H1 (cell line): ENCODE measurements at regions not wholly inside any gene's neighbourhood (a gene's known extent, or its start where the extent isn't known, plus 50 kb on each side); places are given as distances from the start of the nearest gene placed in this dataset.

Experiments used
- CTCF ChIA-PET: fragments of 300-600 bp; sonication (Branson Sonifier 250); formaldehyde crosslinking; loops from one replicate; lab custom pipeline; 2021; ENCODE audit not compliant: partially characterized antibody; lab: Charles Lee
- POLR2A ChIA-PET: fragments of 300-600 bp; sonication (Branson Sonifier 250); formaldehyde crosslinking; loops from one replicate; lab custom pipeline; 2021; ENCODE audit warnings: inconsistent platforms; ENCODE audit not compliant: partially characterized antibody; lab: Charles Lee
- DNase-seq, 2 experiments: peaks; one replicate each; pipeline versions ENCODE4 v3.0.0 to v3.0.0-alpha.2; 2010 to 2022; ENCODE audit warnings: low spot score in 2 of 2, low read depth in 1 of 2, mixed read lengths in 1 of 2
- FAIRE-seq: peaks from 2 replicates; lab custom pipeline; 2011; peaks lifted over from hg19 to GRCh38; lab: Jason Lieb, UNC
- H2AFZ ChIP-seq: 2 replicates; pipeline ENCODE4 v1.8.1; 2012; ENCODE audit warnings: low read length, inconsistent platforms
- H2AK5ac ChIP-seq: 2 replicates; pipeline ENCODE4 v1.6.1; 2013; ENCODE audit warnings: low read depth, low read length
- H2BK120ac ChIP-seq: replicated peaks from 2 replicates; pipeline ENCODE3; 2013; ENCODE audit warnings: low read depth, low read length, inconsistent platforms
- H2BK12ac ChIP-seq: 2 replicates; pipeline ENCODE4 v1.6.1; 2013; ENCODE audit warnings: low read depth, low read length
- H2BK15ac ChIP-seq: 2 replicates; pipeline ENCODE4 v1.6.1; 2013; ENCODE audit warnings: low read length
- H2BK20ac ChIP-seq: 2 replicates; pipeline ENCODE4 v1.6.1; 2013; ENCODE audit warnings: low read length
- H2BK5ac ChIP-seq: 2 replicates; pipeline ENCODE4 v1.6.1; 2013; ENCODE audit warnings: low read depth, low read length
- H3K14ac ChIP-seq: 2 replicates; pipeline ENCODE4 v1.6.1; 2013; ENCODE audit warnings: inconsistent platforms; ENCODE audit not compliant: insufficient read length
- H3K18ac ChIP-seq: 2 replicates; pipeline ENCODE4 v1.6.1; 2013; ENCODE audit warnings: low read length; ENCODE audit errors: extremely low read depth
- H3K23ac ChIP-seq: 2 replicates; pipeline ENCODE4 v1.6.1; 2013; ENCODE audit warnings: inconsistent platforms; ENCODE audit not compliant: insufficient read length
- H3K23me2 ChIP-seq: 2 replicates; pipeline ENCODE4 v1.6.1; 2013; ENCODE audit warnings: low read depth, low read length
- H3K27ac ChIP-seq: 2 replicates; pipeline ENCODE4 v1.6.1; 2011; ENCODE audit warnings: low read depth, low read length, inconsistent platforms
- H3K27me3 ChIP-seq, 4 experiments: replicated peaks in 1 of 4; 1 replicate in 1 of 4; 2 replicates in 3 of 4; pipeline versions ENCODE4 v1.6.1 to v1.8.1; 2011 to 2013; ENCODE audit warnings: low read length in 3 of 4, mild to moderate bottlenecking in 3 of 4, inconsistent platforms in 2 of 4, mixed read lengths in 2 of 4, moderate library complexity in 1 of 4; ENCODE audit not compliant: control insufficient read depth in 3 of 4, insufficient read depth in 3 of 4; ENCODE audit errors: extremely low read depth in 1 of 4
- H3K36me3 ChIP-seq, 4 experiments: 2 replicates each; pipeline versions ENCODE4 v1.6.1 to v1.8.1; 2011 to 2013; ENCODE audit warnings: mild to moderate bottlenecking in 4 of 4, low read length in 3 of 4, moderate library complexity in 2 of 4, control low read depth in 1 of 4, inconsistent platforms in 1 of 4; ENCODE audit not compliant: insufficient read depth in 4 of 4, control insufficient read depth in 2 of 4
- H3K4ac ChIP-seq: replicated peaks from 2 replicates; pipeline ENCODE3; 2013; ENCODE audit warnings: low read length, low read depth, mixed read lengths, inconsistent platforms; ENCODE audit not compliant: insufficient read length
- H3K4me1 ChIP-seq, 4 experiments: replicated peaks in 1 of 4; 1 replicate in 1 of 4; 2 replicates in 3 of 4; pipeline versions ENCODE4 v1.6.1 to v1.8.1; 2011 to 2013; ENCODE audit warnings: low read length in 3 of 4, inconsistent platforms in 2 of 4, mixed read lengths in 1 of 4; ENCODE audit not compliant: insufficient read depth in 4 of 4, control insufficient read depth in 3 of 4
- H3K4me2 ChIP-seq, 2 experiments: 2 replicates each; pipeline versions ENCODE4 v1.6.1 to v1.8.1; 2011 to 2013; ENCODE audit warnings: low read depth in 2 of 2, low read length in 2 of 2, control low read depth in 1 of 2, inconsistent platforms in 1 of 2, mild to moderate bottlenecking in 1 of 2; ENCODE audit not compliant: insufficient read depth in 1 of 2
- H3K4me3 ChIP-seq, 4 experiments: fragments of 200-600, 300-600 bp in 1 of 4; sonication (generic), shearing (Covaris generic), sonication (Bioruptor Twin) in 1 of 4; 2 replicates each; pipeline versions ENCODE4 v1.5.1 to v1.8.1; 2011 to 2016; ENCODE audit warnings: low read length in 4 of 4, low read depth in 3 of 4, control low read depth in 2 of 4, inconsistent platforms in 2 of 4, mild to moderate bottlenecking in 2 of 4, mixed read lengths in 1 of 4, moderate library complexity in 1 of 4; ENCODE audit not compliant: insufficient read depth in 2 of 4; ENCODE audit errors: extremely low read depth in 1 of 4
- H3K56ac ChIP-seq: replicated peaks from 2 replicates; pipeline ENCODE3; 2013; ENCODE audit warnings: low read depth, mild to moderate bottlenecking, mixed read lengths, low read length, inconsistent platforms; ENCODE audit not compliant: insufficient read length
- H3K79me1 ChIP-seq: 2 replicates; pipeline ENCODE4 v1.6.1; 2013; ENCODE audit warnings: low read depth, low read length, control low read depth
- H3K79me2 ChIP-seq, 2 experiments: 2 replicates each; pipeline versions ENCODE4 v1.6.1 to v1.8.1; 2012 to 2013; ENCODE audit warnings: low read length in 2 of 2, mild to moderate bottlenecking in 2 of 2, inconsistent platforms in 1 of 2; ENCODE audit not compliant: insufficient read depth in 2 of 2, control insufficient read depth in 1 of 2
- H3K9ac ChIP-seq, 4 experiments: replicated peaks in 1 of 4; 1 replicate in 1 of 4; 2 replicates in 3 of 4; pipeline versions ENCODE4 v1.6.1 to v1.8.1; 2011 to 2013; ENCODE audit warnings: low read depth in 3 of 4, low read length in 3 of 4, control low read depth in 2 of 4, mild to moderate bottlenecking in 2 of 4, moderate library complexity in 2 of 4, inconsistent platforms in 1 of 4; ENCODE audit errors: extremely low read depth in 1 of 4
- H3K9me3 ChIP-seq, 2 experiments: 2 replicates each; pipeline versions ENCODE4 v1.6.1 to v1.8.1; 2012 to 2013; ENCODE audit warnings: mild to moderate bottlenecking in 2 of 2, moderate library complexity in 2 of 2, control low read depth in 1 of 2, inconsistent platforms in 1 of 2, low read depth in 1 of 2, low read length in 1 of 2, mixed read lengths in 1 of 2; ENCODE audit not compliant: insufficient read depth in 2 of 2
- H4K20me1 ChIP-seq, 2 experiments: replicated peaks in 1 of 2; 2 replicates each; pipeline versions ENCODE3 to v1.8.1; 2011 to 2013; ENCODE audit warnings: inconsistent platforms in 2 of 2, low read length in 2 of 2, mild to moderate bottlenecking in 1 of 2; ENCODE audit not compliant: insufficient read depth in 2 of 2, control insufficient read depth in 1 of 2
- H4K5ac ChIP-seq: 2 replicates; pipeline ENCODE4 v1.6.1; 2013; ENCODE audit warnings: low read length, low read depth, mixed read lengths, inconsistent platforms; ENCODE audit not compliant: insufficient read length
- H4K8ac ChIP-seq: 2 replicates; pipeline ENCODE4 v1.8.0; 2013; ENCODE audit warnings: mild to moderate bottlenecking, moderate library complexity, low read length, inconsistent platforms; ENCODE audit not compliant: insufficient read depth; ENCODE audit errors: extremely low read depth
- H4K91ac ChIP-seq: replicated peaks from 2 replicates; pipeline ENCODE3; 2013; ENCODE audit warnings: low read length, mixed read lengths, inconsistent platforms; ENCODE audit not compliant: insufficient read length
- ASH2L ChIP-seq: fragments of 200-600, 300-600 bp; sonication (generic); IDR thresholded peaks from one replicate; pipeline ENCODE4 v1.7.1; 2017; ENCODE audit warnings: low read length
- BRCA1 ChIP-seq: IDR thresholded peaks from 2 replicates; pipeline ENCODE4 v1.6.1; 2012; ENCODE audit warnings: low read depth, low read length, improper control_type of control experiment
- CEBPB ChIP-seq: IDR thresholded peaks from 2 replicates; pipeline ENCODE4 v1.6.1; 2012; ENCODE audit warnings: low read depth, low read length
- CHD2 ChIP-seq: IDR thresholded peaks from 2 replicates; pipeline ENCODE4 v1.6.1; 2012; ENCODE audit warnings: low read length, improper control_type of control experiment
- FOSL1 ChIP-seq: IDR thresholded peaks from 2 replicates; pipeline ENCODE4 v1.6.1; 2011; ENCODE audit warnings: mild to moderate bottlenecking, low read depth, low read length, moderate library complexity; ENCODE audit not compliant: insufficient read depth
- GTF2F1 ChIP-seq: IDR thresholded peaks from 2 replicates; pipeline ENCODE4 v1.6.1; 2012; ENCODE audit warnings: low read depth, low read length, improper control_type of control experiment, borderline replicate concordance
- KDM4A ChIP-seq: IDR thresholded peaks from one replicate; pipeline ENCODE4 v1.7.1; 2012; ENCODE audit warnings: low read depth, mild to moderate bottlenecking, moderate library complexity, low read length, inconsistent platforms; ENCODE audit not compliant: severe bottlenecking
- POU5F1 ChIP-seq: IDR thresholded peaks from 2 replicates; pipeline ENCODE4 v1.6.1; 2011; ENCODE audit warnings: low read depth, mild to moderate bottlenecking, low read length, moderate library complexity
- SP1 ChIP-seq: IDR thresholded peaks from 2 replicates; pipeline ENCODE4 v1.6.1; 2011; ENCODE audit warnings: low read depth, low read length
- SP2 ChIP-seq: IDR thresholded peaks from 2 replicates; pipeline ENCODE4 v1.6.1; 2012; ENCODE audit warnings: mild to moderate bottlenecking, low read length, inconsistent platforms
- whole genome bisulfite sequencing, 2 experiments: shearing (Covaris generic) in 1 of 2; methylation state at CpG; one replicate each; pipeline versions ENCODE4 v1.1.6 to v1.1.7; 2013 to 2015; ENCODE audit warnings: low lambda C conversion rate in 2 of 2, mixed read lengths in 2 of 2, inconsistent platforms in 1 of 2, low coverage in 1 of 2, missing lambda C conversion rate in 1 of 2; ENCODE audit not compliant: insufficient replicate concordance in 2 of 2, insufficient coverage in 1 of 2, insufficient read length in 1 of 2; ENCODE audit errors: extremely low coverage in 1 of 2, missing lambda C conversion rate in 1 of 2; 5-methylcytosine and 5-hydroxymethylcytosine counted together

DNA sequence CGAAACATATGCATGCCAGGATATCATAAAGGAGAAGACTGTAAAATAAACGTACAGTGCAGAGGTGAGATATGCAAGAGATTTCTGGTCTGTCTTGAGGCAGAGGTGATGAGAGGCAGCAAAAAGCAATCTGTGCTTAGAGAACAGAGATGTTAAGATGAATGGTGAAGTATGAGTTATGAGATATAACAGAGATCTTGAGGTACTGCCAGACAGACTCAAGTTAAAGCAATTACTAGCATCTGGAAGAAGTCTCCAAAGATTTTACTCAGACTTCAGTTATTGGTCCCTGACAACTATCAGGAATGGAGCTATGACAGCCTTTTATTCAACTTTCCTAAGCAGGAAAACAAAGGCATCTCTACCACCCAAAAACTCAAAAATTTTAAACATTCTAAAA lies 122.8 kb upstream of the DST start:
- Histone ChIP-seq H2AK5ac (no peak overlapping the region), H3K27ac (no peak overlapping the region), H4K91ac (no peak overlapping the region), H2BK5ac (no peak overlapping the region), H3K14ac (no peak overlapping the region), H4K20me1 (no peaks in the 10 kb centered on the region), H2BK120ac (no peak overlapping the region), H4K5ac (no peak overlapping the region), H3K9me3 (no peaks in the 10 kb centered on the region), H3K27me3 (no peaks in the 10 kb centered on the region), H3K9ac (no peak overlapping the region), H3K79me1 (no peaks in the 10 kb centered on the region), H2AFZ (no peak overlapping the region), H3K4me3 (no peak overlapping the region), H3K36me3 (no peaks in the 10 kb centered on the region), H3K79me2 (peaks cover 0 to 89% of the 10 kb centered on the region in 2 experiments; a peak in 3 of 4 replicates), H2BK12ac (no peak overlapping the region), H4K8ac (no peak overlapping the region), H2BK20ac (no peak overlapping the region), H3K4ac (no peak overlapping the region), H3K23ac (no peak overlapping the region), H3K4me2 (no peak overlapping the region), H3K56ac (no peak overlapping the region), H3K4me1 (peaks cover 0 to 5% (median 2%) of the 10 kb centered on the region in 4 experiments; a peak in 3 of 7 replicates), H2BK15ac (no peak overlapping the region), H3K18ac (no peak overlapping the region), H3K23me2 (no peaks in the 10 kb centered on the region; the same call in 1 of the 2 replicates)
- WGBS, 2 experiments, result 78% methylated on average over 2 of the region's 2 CpGs; no CpG with 5 or more reads in 1 of the 2 experiments
- CTCF ChIA-PET, result interaction anchor here (1.0 to 1.7 kb wide), 5 partner anchors 10 to 81 kb away, joined by 3 to 8 read pairs (median 5); no protein-coding TSS in a partner anchor
- no peak for DNase-seq
- POLR2A ChIA-PET, result no interaction called here
- no peak for FAIRE-seq
- TF ChIP-seq SP2 (no peak), ASH2L (no peak), GTF2F1 (no peak), CEBPB (no peak), FOSL1 (no peak), CHD2 (no peak), KDM4A (no peak), BRCA1 (no peak), SP1 (no peak), POU5F1 (no peak)
